ENCODE measurements at regions not wholly inside any gene's neighbourhood (a gene's known extent, or its start where the extent isn't known, plus 50 kb on each side); places are given as distances from the start of the nearest gene placed in this dataset.

DNA sequence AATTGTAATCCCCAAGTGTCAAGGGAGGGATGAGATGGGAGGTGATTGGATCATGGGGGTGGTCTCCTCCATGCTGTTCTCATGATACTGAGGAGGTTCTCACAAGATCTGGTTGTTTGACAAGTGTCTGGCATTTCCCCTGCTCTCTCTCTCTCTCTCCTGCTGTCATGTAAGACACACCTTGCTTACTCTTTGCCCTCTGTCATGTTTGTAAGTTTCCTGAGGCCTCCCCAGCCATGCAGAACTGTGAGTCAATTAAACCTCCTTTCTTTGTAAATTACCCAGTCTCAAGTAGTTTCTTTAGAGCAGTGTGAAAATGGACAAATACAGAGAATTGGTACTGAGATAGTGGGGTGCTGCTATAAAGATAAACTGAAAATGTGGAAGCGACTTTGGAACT lies 207.9 kb downstream of the HINT1 start:
- TF ChIP-seq CTCF (IDR thresholded peaks at IDR 0.05; ENCODE audit: low read length) (no peak), EZH2 (IDR thresholded peaks at IDR 0.05; ENCODE audit: borderline replicate concordance, low read length) (no peak)
